Peyer's patch (tissue), 4 donors: ENCODE measurements at regions not wholly inside any gene's neighbourhood (a gene's known extent, or its start where the extent isn't known, plus 50 kb on each side); places are given as distances from the start of the nearest gene placed in this dataset.

Experiments
- CTCF ChIP-seq, 6 experiments: fragments of 450-650 bp in 4 of 6; fragments of 200-600 bp in 2 of 6; sonication (generic) in 1 of 6; IDR thresholded peaks; one replicate each; pipeline ENCODE4 v1.5.1; 2017 to 2019; ENCODE audit warnings: antibody characterized with exemption in 6 of 6, mild to moderate bottlenecking in 3 of 6, moderate library complexity in 1 of 6
- POLR2A ChIP-seq, 2 donors: fragments of 450-650 bp; IDR thresholded peaks; one replicate each; pipeline ENCODE4 v1.5.1; 2017; ENCODE audit warnings: antibody characterized with exemption in 2 of 2, mild to moderate bottlenecking in 2 of 2, moderate library complexity in 2 of 2

- TF ChIP-seq POLR2A (IDR thresholded peaks at IDR 0.05) (no peak), CTCF (IDR thresholded peaks at IDR 0.05) (no peak)
Observed at GRCh38 chr9:87829756-87830155, 52.9 kb upstream of the SPATA31E1 start.
